HG02970 (cell line): ENCODE measurements at regions not wholly inside any gene's neighbourhood (a gene's known extent, or its start where the extent isn't known, plus 50 kb on each side); places are given as distances from the start of the nearest gene placed in this dataset.
A peak's percentile ranks its signal among the peaks of the same experiment; 100 is the strongest.
"Not testable (repeated sequence)": the region's sequence is repeated elsewhere in the genome, so short reads cannot be mapped to it uniquely, and the experiment has no call there.

Source experiments
- ATAC-seq: cut with Tn5 transposase; IDR thresholded peaks from one replicate; pipeline ENCODE4 v1.9.1; 2021; ENCODE audit warnings: mild to moderate bottlenecking, moderate library complexity, moderate number of reproducible peaks; ENCODE audit not compliant: unreplicated experiment, low FRiP score

GRCh38 chr6:37078814-37079213 lies 73.4 kb downstream of the FGD2 start:
- ATAC-seq, result no peak

GRCh38 chr6:37081042-37081607 lies 75.7 kb downstream of the FGD2 start:
- ATAC-seq, result no peak

DNA sequence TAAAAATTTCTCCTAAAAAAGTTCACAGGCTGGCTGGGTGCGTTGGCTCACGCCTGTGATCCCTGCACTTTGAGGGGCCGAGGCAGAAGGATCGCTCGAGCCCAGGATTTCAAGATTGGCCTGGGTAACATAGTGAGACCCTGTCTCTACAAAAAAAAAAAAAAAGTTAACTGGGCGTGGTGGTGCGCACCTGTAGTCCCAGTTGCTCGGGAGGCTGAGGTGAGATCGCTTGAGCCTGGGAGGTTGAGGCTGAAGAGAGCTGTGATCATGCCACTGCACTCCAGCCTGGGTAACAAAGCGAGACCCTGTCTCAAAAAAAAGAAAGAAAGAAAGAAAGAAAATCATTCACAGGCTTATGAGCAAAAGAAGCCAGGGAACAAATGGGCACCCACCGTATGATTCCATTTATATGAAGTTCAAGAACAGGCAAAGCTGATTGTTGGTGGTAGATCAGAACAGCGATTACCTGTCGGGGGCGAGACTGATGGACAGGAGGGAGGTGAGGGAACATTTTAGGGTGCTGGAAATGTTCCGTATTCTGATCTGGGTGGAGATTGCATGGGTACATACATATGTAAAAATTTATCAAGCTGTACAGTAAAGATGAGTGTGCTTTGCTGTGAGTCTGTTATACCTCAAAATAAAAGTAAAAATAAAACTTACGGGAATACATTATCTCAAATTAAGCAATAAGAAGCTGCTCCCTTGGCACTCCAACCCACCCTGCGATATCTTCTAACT lies 77.1 kb downstream of the FGD2 start:
- no peak for ATAC-seq

GRCh38 chr6:37083243-37084138 lies 78.0 kb downstream of the FGD2 start:
- ATAC-seq, result no peak

DNA sequence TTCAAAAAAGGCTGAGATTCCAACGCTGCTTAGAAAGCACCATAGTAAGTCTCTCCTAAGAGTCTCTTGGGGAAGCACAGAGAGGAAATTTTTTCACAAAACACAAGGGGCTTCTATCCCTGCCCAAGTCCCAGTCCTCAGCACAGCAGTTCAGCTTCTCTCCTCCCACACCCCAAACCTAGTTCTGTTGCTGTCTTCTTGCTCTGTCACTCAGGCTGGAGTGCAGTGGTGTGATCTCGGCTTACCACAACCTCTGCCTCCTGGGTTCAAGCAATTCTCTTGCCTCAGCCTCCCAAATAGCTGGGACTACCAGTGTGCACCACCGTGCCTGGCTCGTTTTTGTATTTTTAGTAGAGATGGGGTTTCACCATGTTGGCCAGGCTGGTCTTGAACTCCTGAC lies 79.2 kb downstream of the FGD2 start:
- not testable (repeated sequence) for ATAC-seq

DNA sequence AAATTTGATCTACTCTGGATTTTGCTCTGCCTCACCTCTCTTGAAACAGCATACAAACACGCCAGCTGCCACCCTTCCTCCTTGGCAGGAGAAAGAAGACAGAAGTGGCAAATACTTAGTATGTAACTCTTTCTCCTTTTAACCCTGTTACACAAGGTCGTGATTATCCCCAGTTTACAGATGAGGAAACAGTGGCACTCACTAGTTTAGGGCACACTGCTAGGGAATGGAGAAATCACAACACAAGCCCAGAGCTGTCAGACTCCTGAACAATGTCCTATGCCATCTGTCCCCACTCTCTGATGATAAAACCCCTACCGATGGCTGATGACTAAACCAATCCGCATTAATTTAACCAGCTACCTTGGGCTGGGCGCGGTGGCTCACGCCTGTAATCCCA lies 79.7 kb downstream of the FGD2 start:
- ATAC-seq, result no peak

GRCh38 chr6:37088897-37089296 lies 81.1 kb upstream of the PIM1 start:
- no peak for ATAC-seq

DNA sequence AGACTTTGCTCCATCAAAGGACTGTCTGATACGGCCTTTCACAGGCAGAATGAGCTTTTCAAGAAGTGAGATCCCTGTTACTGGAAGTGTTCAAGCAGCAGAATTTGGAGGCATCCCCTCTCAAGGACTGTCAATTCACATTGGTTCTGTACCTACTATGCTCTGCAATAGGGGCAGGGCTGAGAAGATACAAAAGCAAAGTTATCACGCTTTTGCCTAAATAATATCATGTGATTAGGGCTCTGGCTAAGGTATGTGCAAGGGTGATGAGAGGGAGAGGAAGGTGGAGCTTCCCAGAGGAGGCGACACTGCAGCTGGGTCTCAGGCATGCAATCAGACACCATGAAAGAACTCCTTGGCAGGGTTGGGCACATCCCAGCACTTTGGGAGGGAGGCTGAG lies 80.2 kb upstream of the PIM1 start:
- ATAC-seq, result no peak

DNA sequence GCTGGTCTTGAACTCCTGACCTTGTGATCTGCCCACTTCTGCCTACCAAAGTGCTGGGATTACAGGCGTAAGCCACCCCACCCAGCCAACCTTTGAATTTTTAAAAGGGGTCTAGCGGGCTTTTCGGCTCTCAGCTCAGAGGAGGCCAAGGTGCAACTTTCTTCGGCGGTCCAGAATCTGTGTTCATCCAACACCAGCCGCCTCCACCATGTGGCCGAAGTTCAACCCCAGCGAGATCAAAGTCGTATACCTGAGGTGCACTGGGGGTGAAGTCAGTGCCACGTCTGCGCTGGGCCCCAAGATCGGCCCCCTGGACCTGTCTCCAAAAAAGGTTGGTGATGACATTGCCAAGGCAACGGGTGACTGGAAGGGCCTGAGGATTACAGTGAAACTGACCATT lies 78.8 kb upstream of the PIM1 start:
- ATAC-seq, result not testable (repeated sequence)

DNA sequence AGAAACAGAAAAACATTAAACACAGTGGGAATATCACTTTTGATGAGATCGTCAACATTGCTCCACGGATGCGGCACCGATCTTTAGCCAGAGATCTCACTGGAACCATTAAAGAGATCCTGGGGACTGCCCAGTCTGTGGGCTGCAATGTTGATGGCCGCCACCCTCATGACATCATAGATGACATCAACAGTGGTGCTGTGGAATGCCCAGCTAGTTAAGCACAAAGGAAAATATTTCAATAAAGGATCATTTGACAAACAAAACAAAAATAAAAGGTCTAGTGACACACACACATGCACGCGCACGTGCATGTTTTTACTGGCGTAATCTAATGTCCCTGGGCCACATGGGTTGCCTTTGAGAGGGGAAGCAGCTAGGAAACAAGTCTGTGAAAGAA lies 78.4 kb upstream of the PIM1 start:
- ATAC-seq, result not testable (repeated sequence)

DNA sequence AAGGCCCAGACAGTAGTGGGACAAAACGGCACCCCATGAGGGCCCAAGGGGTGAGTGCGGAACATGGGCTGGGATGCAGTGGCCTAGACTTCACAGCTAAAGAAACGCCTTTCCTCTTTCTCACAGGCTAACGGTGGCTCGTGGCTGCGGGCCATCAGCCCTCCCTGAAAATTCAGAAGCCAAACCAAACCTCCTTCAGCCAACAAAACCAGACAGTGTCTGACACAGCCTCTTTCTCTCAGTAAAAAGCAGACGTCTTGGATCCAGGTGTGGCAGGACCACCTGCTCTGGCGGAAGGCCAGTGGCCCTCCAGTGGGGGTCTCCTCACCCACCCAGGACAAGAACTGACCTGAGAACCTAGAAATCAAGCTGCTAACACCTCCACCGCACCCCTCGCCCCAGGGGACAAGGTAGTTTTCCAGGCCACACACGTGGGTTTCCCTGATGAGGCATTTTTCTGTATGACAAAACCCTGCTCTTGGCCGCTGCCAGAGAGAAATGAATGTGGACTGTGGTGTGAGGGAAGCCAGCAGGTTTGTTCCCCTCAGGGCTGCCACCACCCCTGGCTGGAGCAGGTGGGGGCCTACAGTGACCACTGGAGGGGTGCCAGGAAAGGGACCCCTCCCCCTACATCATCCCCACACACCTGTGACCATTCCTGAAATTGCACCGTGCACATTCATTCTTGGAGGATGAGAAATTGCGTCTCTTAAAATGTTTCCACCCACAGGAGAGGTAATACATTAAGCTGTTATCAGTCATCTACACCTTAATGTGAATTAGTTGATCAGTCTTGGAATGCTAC lies 76.8 kb upstream of the PIM1 start:
- no peak for ATAC-seq

GRCh38 chr6:37093728-37094069 lies 76.3 kb upstream of the PIM1 start:
- no peak for ATAC-seq

DNA sequence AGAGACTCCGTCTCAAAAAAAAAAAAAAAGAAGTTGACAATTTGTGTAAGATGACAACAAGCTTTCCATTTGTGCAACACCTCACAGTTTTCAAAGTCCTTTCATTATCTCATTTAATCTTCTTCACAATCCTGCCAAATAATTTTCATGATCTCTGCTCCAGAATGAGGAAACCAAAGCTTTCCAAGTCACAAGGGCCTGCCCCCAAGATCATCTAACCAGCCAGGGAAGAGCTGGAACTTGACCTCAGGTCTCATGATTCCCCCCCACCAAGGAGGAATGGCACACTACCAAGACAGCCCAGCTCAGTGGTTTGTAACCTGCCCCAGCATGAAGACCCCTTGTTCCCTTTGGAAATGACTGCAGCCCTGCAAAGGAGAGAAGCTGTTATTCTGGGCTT lies 74.0 kb upstream of the PIM1 start:
- ATAC-seq, result no peak

DNA sequence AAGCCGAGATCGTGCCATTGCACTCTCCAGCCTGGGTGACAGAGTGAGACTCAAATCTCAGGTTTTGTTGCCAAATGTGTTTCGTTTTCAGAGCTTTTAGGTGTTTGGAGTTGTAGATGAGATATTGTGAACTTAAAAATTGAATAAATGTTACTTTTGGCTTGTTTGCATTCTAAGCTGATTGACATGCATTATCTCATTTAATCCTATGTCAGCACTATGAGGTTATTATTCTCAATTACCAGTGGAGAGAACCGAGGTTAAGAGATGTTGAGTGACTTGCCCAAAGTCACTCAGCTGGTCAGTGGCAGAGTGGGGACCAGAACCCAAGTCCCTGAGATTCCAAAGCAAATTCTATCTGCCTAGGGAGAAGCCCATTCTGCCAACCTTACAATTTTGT lies 72.6 kb upstream of the PIM1 start:
- no peak for ATAC-seq

GRCh38 chr6:37099442-37099841 lies 70.5 kb upstream of the PIM1 start:
- no peak for ATAC-seq

DNA sequence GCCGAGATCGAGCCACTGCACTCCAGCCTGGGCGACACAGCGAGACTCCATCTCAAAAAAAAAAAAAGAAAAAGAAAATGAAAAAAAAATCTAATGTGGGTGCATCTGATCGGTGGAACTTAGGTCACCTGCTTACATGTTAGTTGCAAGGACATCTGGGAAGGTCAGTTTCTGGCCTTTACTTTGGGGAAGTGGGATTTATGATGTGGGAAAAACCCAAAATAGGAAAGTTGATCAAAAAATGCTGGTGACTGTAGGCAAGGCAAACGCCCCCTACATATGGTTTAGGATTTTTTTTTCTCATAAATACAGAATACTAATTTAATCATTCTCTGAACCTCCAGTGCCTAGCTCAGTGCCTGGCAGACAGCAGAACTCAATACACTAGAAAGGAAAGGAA lies 69.2 kb upstream of the PIM1 start:
- no peak for ATAC-seq

GRCh38 chr6:37101991-37102298 lies 68.0 kb upstream of the PIM1 start:
- no peak for ATAC-seq

GRCh38 chr6:37102299-37103168 lies 67.4 kb upstream of the PIM1 start:
- ATAC-seq, result peak; percentile 66

- no peak for ATAC-seq
These were observed 66.5 kb upstream of the PIM1 start for GRCh38 chr6:37103169-37104039.
